Erythroblast (primary cell): ENCODE measurements at regions not wholly inside any gene's neighbourhood (a gene's known extent, or its start where the extent isn't known, plus 50 kb on each side); places are given as distances from the start of the nearest gene placed in this dataset.

ENCODE experiments used
- DNase-seq, 2 experiments: peaks; one replicate each; lab custom pipeline; 2025; lab: John Stamatoyannopoulos, UW
- GATA1 ChIP-seq: IDR thresholded peaks from 2 replicates; pipeline ENCODE4 v1.6.1; 2011; ENCODE audit warnings: low read depth, mild to moderate bottlenecking, control low read depth, low read length, moderate library complexity
- POLR2A ChIP-seq: IDR thresholded peaks from 2 replicates; pipeline ENCODE4 v1.6.1; 2011; ENCODE audit warnings: mild to moderate bottlenecking, low read length

GRCh38 chr9:135413086-135413375 is 66.6 kb upstream of the PPP1R26 start:
- TF ChIP-seq POLR2A = no peak
- TF ChIP-seq GATA1 = no peak
- no peak for DNase-seq

GRCh38 chr9:135413461-135413860 is 66.1 kb upstream of the PPP1R26 start:
- TF ChIP-seq POLR2A (no peak), GATA1 (no peak)
- DNase-seq = no peak

DNA sequence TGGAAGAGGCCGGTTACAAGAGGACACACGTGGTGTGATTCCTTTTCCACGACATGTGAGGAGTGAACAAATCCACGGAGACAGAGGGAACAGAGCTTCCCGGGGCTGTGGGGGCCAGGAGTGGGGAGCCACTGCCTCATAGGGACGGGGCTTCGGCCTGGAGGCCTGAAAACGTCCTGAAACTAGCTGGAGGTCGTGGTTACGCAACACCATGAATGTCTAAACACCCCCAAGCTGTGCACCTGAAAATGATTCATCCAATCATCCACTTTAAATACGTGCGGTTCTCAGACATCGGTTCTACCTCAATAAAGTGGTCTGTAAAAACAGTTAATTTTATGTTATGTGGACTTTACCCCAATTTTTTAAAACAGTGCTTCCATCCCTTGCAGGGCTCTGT is 65.3 kb upstream of the PPP1R26 start:
- TF ChIP-seq GATA1 (no peak), POLR2A (no peak)
- DNase-seq = no peak

DNA sequence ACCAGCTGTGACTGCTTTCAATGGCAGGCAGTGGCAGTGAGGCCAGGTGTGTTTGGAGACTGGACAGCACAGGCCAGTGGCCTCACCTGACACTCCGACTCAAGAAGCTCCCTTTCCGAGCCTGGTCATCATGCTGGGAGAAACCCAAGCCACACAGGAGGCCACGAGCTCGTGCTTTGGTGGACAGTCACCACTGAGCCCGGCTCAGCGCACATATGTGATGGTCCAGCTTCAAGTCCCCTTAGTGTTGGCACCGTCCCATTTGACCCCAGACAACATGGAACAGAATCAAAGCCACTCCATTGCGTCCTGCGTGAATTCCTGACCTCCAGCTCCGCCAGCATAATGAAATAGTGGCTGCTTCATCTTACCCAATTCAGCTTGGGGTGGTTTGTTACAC is 64.0 kb upstream of the PPP1R26 start:
- DNase-seq = no peak
- no peak for TF ChIP-seq GATA1
- no peak for TF ChIP-seq POLR2A

DNA sequence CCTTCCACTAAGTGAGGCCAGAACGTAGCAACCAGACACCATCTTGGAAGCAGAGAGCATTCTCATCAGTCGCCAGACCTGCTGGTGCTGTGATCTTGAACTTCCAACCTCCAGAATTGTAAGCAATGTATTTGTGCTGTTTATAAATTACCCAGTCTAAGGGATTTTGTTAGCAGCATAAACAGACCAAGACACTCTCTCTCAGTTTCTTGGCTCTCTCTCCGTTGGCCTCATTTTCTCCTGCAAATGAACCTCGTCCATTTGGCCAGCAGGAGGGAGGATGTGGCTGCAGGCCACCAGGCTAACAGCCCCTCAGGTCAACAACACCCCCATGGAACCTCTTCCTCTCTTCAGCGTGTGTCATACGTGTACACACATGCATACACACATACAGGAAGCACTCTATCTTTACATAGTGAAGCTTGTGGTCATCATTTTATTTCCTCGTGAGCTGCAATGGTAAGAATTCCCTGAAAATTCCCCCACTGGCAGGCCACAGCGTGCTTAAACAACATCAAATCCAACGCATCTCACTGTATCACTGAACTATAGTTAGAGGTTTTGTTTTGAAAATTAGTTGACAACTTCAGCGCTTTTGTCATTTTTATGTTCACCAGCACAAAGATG is 62.8 kb upstream of the PPP1R26 start:
- DNase-seq = no peak
- TF ChIP-seq GATA1 = no peak
- no peak for TF ChIP-seq POLR2A

DNA sequence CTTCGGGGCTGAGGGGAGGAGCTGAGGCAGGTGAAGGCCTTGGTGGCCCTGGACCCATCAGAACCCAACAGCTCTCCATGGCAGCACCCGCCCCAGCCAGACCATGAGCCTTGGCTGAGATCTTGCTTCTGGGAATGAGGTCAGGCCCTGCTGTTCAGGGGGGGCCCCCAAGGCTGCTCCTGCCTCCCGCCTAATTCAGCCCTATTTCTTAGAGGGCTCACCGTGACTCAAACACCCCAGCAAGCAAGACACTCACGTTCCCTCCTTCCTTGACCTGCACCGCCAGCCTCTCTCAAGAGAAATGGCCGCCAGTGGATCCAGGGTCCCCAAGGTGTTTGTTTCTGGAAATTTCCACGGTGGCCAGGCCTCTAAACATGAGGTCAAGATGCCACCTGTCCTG is 61.4 kb upstream of the PPP1R26 start:
- DNase-seq = no peak
- no peak for TF ChIP-seq GATA1
- no peak for TF ChIP-seq POLR2A

DNA sequence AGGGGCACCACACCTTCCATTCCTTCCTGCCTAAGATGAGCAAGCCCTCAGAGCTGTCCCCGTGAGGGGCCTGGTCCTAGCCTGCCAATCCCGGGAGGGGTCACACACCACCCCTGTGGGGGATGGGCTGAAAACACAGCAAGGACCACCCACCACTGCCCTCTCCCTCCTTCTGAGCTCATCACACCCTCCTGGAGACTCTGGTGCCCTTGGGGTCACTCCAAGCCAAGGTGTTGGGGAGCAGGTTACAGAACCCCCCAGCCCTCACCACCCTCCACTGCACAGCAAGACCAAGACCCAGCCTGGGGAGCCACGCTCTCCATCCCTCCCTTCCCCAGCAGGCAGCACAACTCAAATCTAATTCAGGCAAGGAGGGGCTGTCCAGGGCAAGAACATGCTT is 60.5 kb upstream of the PPP1R26 start:
- DNase-seq = no peak
- no peak for TF ChIP-seq GATA1
- no peak for TF ChIP-seq POLR2A

- TF ChIP-seq POLR2A (no peak), GATA1 (no peak)
Observed at GRCh38 chr9:135422341-135422944, 57.1 kb upstream of the PPP1R26 start.

GRCh38 chr9:135423725-135424124 is 55.9 kb upstream of the PPP1R26 start:
- TF ChIP-seq POLR2A (no peak), GATA1 (no peak)
- no peak for DNase-seq

More at GRCh38 chr9:135422341-135422944, 57.1 kb upstream of the PPP1R26 start:
- DNase-seq = no peak
